OCI-LY3 (cell line): ENCODE measurements at regions not wholly inside any gene's neighbourhood (a gene's known extent, or its start where the extent isn't known, plus 50 kb on each side); places are given as distances from the start of the nearest gene placed in this dataset.
"Not testable (repeated sequence)": the region's sequence is repeated elsewhere in the genome, so short reads cannot be mapped to it uniquely, and the experiment has no call there.

Experiments used
- EZH2phosphoT487 ChIP-seq: fragments of 200-600 bp; shearing (Covaris generic); IDR thresholded peaks from 2 replicates; pipeline ENCODE4 v1.6.1; 2018; ENCODE audit warnings: antibody characterized with exemption, mixed run types, low read depth
- TF ChIP-seq, protein P1 (sequence below): fragments of 200-600, 300-600 bp; sonication (generic); IDR thresholded peaks from 2 replicates; pipeline ENCODE4 v1.5.1; 2014; ENCODE audit warnings: antibody characterized with exemption, low read length, low read depth

DNA sequence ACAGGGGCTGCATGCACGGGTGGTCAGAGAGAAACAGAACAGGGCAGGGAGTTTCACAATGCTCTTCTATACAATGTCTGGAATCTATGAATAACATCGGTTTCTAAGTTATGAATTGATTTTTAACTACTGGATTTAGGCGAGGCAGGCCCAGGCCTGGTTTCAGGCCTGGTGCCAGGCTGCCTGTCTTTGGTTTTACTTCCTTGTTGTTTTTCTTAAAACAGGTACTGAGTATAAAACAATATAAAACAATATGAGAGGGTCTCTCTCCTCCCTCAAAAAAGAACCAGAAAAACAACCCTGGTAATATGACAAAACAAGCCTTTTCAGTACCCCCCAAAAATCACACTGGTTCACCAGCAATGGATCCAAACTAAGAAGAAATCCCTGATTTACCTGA is 196.1 kb upstream of the ANXA10 start:
- TF ChIP-seq, protein P1, sequence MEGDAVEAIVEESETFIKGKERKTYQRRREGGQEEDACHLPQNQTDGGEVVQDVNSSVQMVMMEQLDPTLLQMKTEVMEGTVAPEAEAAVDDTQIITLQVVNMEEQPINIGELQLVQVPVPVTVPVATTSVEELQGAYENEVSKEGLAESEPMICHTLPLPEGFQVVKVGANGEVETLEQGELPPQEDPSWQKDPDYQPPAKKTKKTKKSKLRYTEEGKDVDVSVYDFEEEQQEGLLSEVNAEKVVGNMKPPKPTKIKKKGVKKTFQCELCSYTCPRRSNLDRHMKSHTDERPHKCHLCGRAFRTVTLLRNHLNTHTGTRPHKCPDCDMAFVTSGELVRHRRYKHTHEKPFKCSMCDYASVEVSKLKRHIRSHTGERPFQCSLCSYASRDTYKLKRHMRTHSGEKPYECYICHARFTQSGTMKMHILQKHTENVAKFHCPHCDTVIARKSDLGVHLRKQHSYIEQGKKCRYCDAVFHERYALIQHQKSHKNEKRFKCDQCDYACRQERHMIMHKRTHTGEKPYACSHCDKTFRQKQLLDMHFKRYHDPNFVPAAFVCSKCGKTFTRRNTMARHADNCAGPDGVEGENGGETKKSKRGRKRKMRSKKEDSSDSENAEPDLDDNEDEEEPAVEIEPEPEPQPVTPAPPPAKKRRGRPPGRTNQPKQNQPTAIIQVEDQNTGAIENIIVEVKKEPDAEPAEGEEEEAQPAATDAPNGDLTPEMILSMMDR: not testable (repeated sequence)
- not testable (repeated sequence) for TF ChIP-seq EZH2phosphoT487
